GM18505 (cell line): ENCODE measurements at regions not wholly inside any gene's neighbourhood (a gene's known extent, or its start where the extent isn't known, plus 50 kb on each side); places are given as distances from the start of the nearest gene placed in this dataset.
"Not testable (repeated sequence)": the region's sequence is repeated elsewhere in the genome, so short reads cannot be mapped to it uniquely, and the experiment has no call there.

Experiments used
- ATAC-seq: cut with Tn5 transposase; IDR thresholded peaks from one replicate; pipeline ENCODE4 v1.9.1; 2021; ENCODE audit not compliant: unreplicated experiment
- POLR2A ChIP-seq: IDR thresholded peaks from 4 replicates; pipeline ENCODE4 v1.6.1; 2011; ENCODE audit warnings: borderline replicate concordance; ENCODE audit not compliant: insufficient read depth, insufficient read length; ENCODE audit errors: extremely low read depth

- ATAC-seq, result peak; percentile 96
- no peak for TF ChIP-seq POLR2A
These were observed 104.4 kb downstream of the FANCF start for GRCh38 chr11:22521226-22521625.

GRCh38 chr11:22520521-22520920 is 105.1 kb downstream of the FANCF start:
- no peak for TF ChIP-seq POLR2A

GRCh38 chr11:22518344-22518743 is 107.3 kb downstream of the FANCF start:
- ATAC-seq, result not testable (repeated sequence)

More at GRCh38 chr11:22520521-22520920, 105.1 kb downstream of the FANCF start:
- ATAC-seq, result no peak

GRCh38 chr11:22516111-22516510 is 109.5 kb downstream of the FANCF start:
- no peak for TF ChIP-seq POLR2A
- no peak for ATAC-seq

DNA sequence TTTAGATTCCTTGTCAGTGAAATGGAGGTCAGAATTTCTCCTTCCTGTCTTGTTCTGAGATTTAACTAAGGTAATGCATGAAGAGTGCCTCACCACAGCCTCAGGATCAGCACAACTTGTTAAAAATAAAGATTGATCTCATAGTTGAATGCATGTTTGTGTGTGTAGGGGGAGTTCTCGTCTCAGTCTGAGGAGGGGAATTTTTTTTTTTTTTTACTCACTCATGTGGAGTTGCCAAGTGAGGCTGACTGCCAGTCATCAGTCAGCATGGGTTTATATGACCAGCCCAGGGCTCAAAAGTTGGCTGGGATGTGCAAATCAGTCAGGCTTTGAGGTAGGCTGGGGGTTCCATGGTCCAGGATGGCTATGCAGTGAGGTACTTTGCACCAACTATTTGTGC is 113.2 kb downstream of the FANCF start:
- no peak for TF ChIP-seq POLR2A
- no peak for ATAC-seq

DNA sequence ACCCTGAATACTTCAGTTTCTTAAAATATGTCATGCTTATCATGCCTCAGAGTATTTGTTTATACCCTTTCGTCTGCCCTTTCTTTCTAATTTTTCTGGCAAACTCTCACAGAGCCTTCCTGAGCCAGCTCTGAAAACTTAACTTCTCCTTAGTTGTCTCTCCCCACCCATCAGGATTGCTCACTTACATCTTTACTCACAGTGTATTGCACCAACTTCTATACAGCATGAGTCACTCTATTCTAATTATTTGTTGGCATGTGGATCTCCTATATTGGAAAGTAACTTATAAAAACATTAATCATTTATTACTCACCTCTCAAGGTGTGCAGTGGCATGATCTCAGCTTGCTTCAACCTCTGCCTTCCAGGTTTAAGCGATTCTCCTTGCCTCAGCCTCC is 114.9 kb downstream of the FANCF start:
- ATAC-seq, result no peak
- TF ChIP-seq POLR2A, result no peak

GRCh38 chr11:22510010-22510409 is 115.6 kb downstream of the FANCF start:
- TF ChIP-seq POLR2A, result no peak
- no peak for ATAC-seq

GRCh38 chr11:22508665-22509064 is 117.0 kb downstream of the FANCF start:
- ATAC-seq, result no peak
- no peak for TF ChIP-seq POLR2A

- TF ChIP-seq POLR2A, result no peak
- no peak for ATAC-seq
These were observed 128.1 kb downstream of the FANCF start for GRCh38 chr11:22497474-22497873.

DNA sequence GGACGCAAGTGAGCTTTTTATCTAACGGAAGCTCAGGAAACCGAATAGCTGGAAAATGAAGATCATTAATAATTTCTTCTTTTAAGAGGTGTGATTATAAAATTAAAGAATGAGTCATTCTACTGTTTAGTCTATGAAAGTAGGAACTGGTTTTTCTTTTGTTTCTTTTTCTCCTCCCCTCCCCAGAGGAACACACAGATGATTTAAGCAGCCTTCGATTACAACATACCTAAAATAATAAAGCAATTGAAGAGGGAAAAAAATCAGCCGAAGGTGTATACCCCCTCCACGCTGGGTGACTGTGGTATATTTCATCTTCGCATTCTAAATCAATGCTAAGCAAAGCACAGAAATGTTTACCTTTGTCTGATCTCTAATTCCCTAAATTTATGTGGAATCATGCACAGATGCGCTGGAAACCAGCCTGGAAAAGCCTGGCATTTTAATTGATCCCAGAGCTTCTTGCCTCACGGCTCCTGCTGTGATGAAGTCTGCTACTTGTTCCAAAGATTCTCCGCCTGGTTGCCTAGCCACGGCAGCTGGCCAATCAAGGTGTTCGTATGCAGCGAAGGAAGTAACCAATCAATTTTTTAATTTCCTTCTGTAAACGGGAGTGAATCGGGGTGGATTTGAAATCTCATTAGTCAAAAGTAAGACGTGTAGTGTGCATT is 133.9 kb downstream of the FANCF start:
- no peak for ATAC-seq
- TF ChIP-seq POLR2A, result no peak

DNA sequence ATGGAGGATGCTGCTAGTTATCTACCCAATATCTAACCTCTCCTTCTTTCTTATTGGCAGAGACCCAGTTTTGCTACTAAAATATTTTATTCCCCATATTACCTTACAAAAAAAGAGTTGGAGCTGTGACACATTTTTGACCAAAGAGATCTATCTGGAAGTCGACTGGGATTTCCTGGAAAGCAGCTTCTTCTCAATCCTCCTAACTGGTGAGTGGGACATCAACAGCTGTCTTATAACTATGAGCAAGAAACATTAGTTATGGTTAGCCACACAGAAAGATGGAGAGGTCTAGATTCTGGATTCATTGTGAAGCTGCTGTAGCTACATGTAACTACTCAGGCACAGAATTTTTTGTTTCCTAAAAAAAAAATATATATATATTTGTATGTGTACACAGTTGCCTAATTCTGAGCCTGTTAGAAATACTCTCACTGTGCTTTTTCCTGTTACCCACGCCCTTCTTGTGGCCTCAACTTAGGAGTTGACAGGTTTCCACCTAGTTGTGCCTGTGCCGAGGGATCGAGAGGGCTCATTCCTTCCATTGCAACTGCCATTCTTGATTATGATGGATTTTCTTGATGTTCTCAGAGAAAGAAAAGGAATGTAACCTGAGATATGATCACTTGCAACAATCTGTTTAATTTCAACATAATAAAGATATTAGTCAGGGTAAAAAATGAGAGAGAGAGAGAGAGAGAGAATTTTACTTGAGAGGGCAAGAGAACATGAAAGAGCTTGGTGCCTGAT is 142.0 kb downstream of the SLC17A6 start:
- no peak for TF ChIP-seq POLR2A
- no peak for ATAC-seq

DNA sequence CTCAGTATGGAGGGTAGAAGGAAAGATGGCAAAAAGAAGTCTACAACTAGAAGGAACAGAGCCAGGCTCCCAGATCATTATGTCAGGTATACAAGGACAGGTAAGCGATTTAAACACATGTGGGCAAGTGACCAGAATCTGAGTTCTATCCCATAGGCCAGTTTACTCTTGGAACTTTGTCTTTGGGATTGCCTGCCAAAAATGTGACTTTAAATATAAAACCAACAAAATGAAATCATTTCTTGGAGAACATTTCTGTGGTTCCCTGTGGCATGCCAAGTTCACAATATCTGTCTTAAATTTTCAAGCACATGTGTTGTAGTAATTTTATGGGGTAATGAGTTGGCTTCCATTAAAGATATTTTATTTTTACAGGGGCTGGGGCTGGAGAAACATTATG is 141.0 kb downstream of the SLC17A6 start:
- ATAC-seq, result no peak
- no peak for TF ChIP-seq POLR2A

DNA sequence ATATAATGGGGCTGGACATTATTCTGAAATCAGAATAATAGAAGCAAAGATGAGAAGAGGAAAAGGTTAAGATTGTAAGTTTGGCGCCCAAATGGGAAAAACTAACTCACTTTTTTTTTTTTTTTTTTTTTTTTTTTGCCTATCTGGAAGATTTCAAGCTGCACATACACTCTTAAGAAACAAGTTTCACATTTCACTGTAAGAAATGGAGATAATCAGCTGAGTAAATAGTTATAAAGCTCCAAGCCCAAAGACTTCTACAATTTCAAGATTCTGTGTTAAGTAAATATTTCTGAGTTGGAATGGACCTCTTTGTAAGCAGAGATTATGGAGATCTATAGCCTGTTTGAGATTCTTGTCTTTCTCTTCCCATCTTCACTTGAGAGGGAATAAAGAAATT is 140.0 kb downstream of the SLC17A6 start:
- ATAC-seq, result no peak

GRCh38 chr11:22477312-22477711 is 139.1 kb downstream of the SLC17A6 start:
- ATAC-seq, result no peak
- no peak for TF ChIP-seq POLR2A

More for the DNA sequence above, 140.0 kb downstream of the SLC17A6 start:
- TF ChIP-seq POLR2A, result no peak
